Osteoblast (primary cell): ENCODE measurements at regions not wholly inside any gene's neighbourhood (a gene's known extent, or its start where the extent isn't known, plus 50 kb on each side); places are given as distances from the start of the nearest gene placed in this dataset.

Experiments used
- DNase-seq: peaks from one replicate; pipeline ENCODE4 v3.0.0; 2011; ENCODE audit warnings: low spot score, mixed read lengths; ENCODE audit not compliant: insufficient read length; ENCODE audit errors: missing footprints
- H2AFZ ChIP-seq: 2 replicates; pipeline ENCODE4 v1.6.0; 2011; ENCODE audit warnings: mild to moderate bottlenecking, low read length
- H3K27ac ChIP-seq: 2 replicates; pipeline ENCODE4 v1.5.1; 2011; ENCODE audit warnings: mild to moderate bottlenecking, low read depth, low read length, moderate library complexity
- H3K27me3 ChIP-seq: 2 replicates; pipeline ENCODE4 v1.6.0; 2012; ENCODE audit warnings: mild to moderate bottlenecking, control low read depth, inconsistent platforms, low read length, moderate library complexity; ENCODE audit not compliant: insufficient read depth
- H3K36me3 ChIP-seq: 2 replicates; pipeline ENCODE4 v1.5.1; 2011; ENCODE audit warnings: mild to moderate bottlenecking, low read length, control low read depth, moderate library complexity; ENCODE audit not compliant: insufficient read depth
- H3K4me1 ChIP-seq: 2 replicates; pipeline ENCODE4 v1.5.1; 2011; ENCODE audit warnings: mild to moderate bottlenecking, low read length, control low read depth, moderate library complexity; ENCODE audit not compliant: insufficient read depth
- H3K4me2 ChIP-seq: 2 replicates; pipeline ENCODE4 v1.6.0; 2011; ENCODE audit warnings: mild to moderate bottlenecking, low read length; ENCODE audit not compliant: insufficient read depth
- H3K4me3 ChIP-seq: fragments of 200-600 bp; sonication (generic); 3 replicates; pipeline ENCODE4 v1.5.1; 2012; ENCODE audit warnings: mild to moderate bottlenecking, low read length, inconsistent platforms; ENCODE audit not compliant: insufficient read depth
- H3K79me2 ChIP-seq: 2 replicates; pipeline ENCODE4 v1.6.0; 2012; ENCODE audit warnings: mild to moderate bottlenecking, low read length, control low read depth, inconsistent platforms; ENCODE audit not compliant: insufficient read depth
- H3K9me3 ChIP-seq: 2 replicates; pipeline ENCODE4 v1.5.1; 2011; ENCODE audit warnings: low read depth, low read length, control low read depth
- H4K20me1 ChIP-seq: 2 replicates; pipeline ENCODE4 v1.6.0; 2012; ENCODE audit warnings: mild to moderate bottlenecking, low read length, control low read depth; ENCODE audit not compliant: insufficient read depth
- CTCF ChIP-seq: IDR thresholded peaks from 2 replicates; pipeline ENCODE4 v1.5.1; 2011; ENCODE audit warnings: mild to moderate bottlenecking, low read depth, low read length, moderate library complexity; ENCODE audit errors: extremely low read depth

- H3K27me3 ChIP-seq, result peaks cover 14% of the 10 kb centered on the region
- H2AFZ ChIP-seq, result no peak overlapping the region
- no peak for DNase-seq
- H3K4me1 ChIP-seq, result no peaks in the 10 kb centered on the region
- H4K20me1 ChIP-seq, result no peaks in the 10 kb centered on the region
- H3K79me2 ChIP-seq, result no peaks in the 10 kb centered on the region
- H3K36me3 ChIP-seq, result no peaks in the 10 kb centered on the region
- no peak overlapping the region for H3K27ac ChIP-seq
- no peak overlapping the region for H3K4me3 ChIP-seq
- no peaks in the 10 kb centered on the region for H3K9me3 ChIP-seq
- no peak for TF ChIP-seq CTCF
- no peak overlapping the region for H3K4me2 ChIP-seq
Measured at GRCh38 chr4:16334601-16335000, 108.3 kb upstream of the TAPT1 start.

- H3K4me2 ChIP-seq, result no peak overlapping the region
- H2AFZ ChIP-seq, result no peak overlapping the region
- no peaks in the 10 kb centered on the region for H4K20me1 ChIP-seq
- H3K9me3 ChIP-seq, result no peaks in the 10 kb centered on the region
- DNase-seq, result no peak
- H3K4me3 ChIP-seq, result no peak overlapping the region
- TF ChIP-seq CTCF, result no peak
- H3K27ac ChIP-seq, result no peak overlapping the region
- H3K36me3 ChIP-seq, result no peaks in the 10 kb centered on the region
- no peaks in the 10 kb centered on the region for H3K79me2 ChIP-seq
- peaks cover 10% of the 10 kb centered on the region for H3K4me1 ChIP-seq
- H3K27me3 ChIP-seq, result peaks cover 15% of the 10 kb centered on the region
Measured at GRCh38 chr4:16329797-16330134, 103.5 kb upstream of the TAPT1 start.

GRCh38 chr4:16329125-16329796 lies 103.0 kb upstream of the TAPT1 start:
- no peaks in the 10 kb centered on the region for H3K9me3 ChIP-seq
- DNase-seq, result no peak
- no peak overlapping the region for H2AFZ ChIP-seq
- no peak overlapping the region for H3K27ac ChIP-seq
- H3K27me3 ChIP-seq, result peaks cover 19% of the 10 kb centered on the region
- H4K20me1 ChIP-seq, result no peaks in the 10 kb centered on the region
- TF ChIP-seq CTCF, result no peak
- no peak overlapping the region for H3K4me3 ChIP-seq
- no peaks in the 10 kb centered on the region for H3K79me2 ChIP-seq
- no peaks in the 10 kb centered on the region for H3K36me3 ChIP-seq
- no peak overlapping the region for H3K4me2 ChIP-seq
- peaks cover 10% of the 10 kb centered on the region for H3K4me1 ChIP-seq

GRCh38 chr4:16322183-16322582 lies 95.9 kb upstream of the TAPT1 start:
- Histone ChIP-seq H3K27me3 (peaks cover 20% of the 10 kb centered on the region), H3K79me2 (no peaks in the 10 kb centered on the region), H3K4me3 (no peak overlapping the region), H4K20me1 (no peaks in the 10 kb centered on the region), H2AFZ (no peak overlapping the region), H3K27ac (no peak overlapping the region), H3K36me3 (no peaks in the 10 kb centered on the region), H3K4me1 (no peaks in the 10 kb centered on the region), H3K9me3 (no peaks in the 10 kb centered on the region), H3K4me2 (no peak overlapping the region)
- DNase-seq, result no peak
- TF ChIP-seq CTCF, result no peak
